Lung (tissue), 11 donors: ENCODE measurements at regions not wholly inside any gene's neighbourhood (a gene's known extent, or its start where the extent isn't known, plus 50 kb on each side); places are given as distances from the start of the nearest gene placed in this dataset.
A peak's percentile ranks its signal among the peaks of the same experiment; 100 is the strongest.

Source experiments
- ATAC-seq: fragments of 200-7000 bp; cut with Tn5 transposase; one replicate; pipeline ENCODE4 v1.9.1; 2020; ENCODE audit warnings: moderate number of reproducible peaks; ENCODE audit not compliant: insufficient read depth, low FRiP score
- DNase-seq, 3 donors: peaks; one replicate each; pipeline ENCODE4 v3.0.0-alpha.2; 2013 to 2017
- H3K27ac ChIP-seq, 2 donors: one replicate each; pipeline ENCODE4 v1.5.1; 2013; ENCODE audit warnings: mild to moderate bottlenecking in 2 of 2, moderate library complexity in 2 of 2, control low read depth in 1 of 2, inconsistent platforms in 1 of 2, low read depth in 1 of 2, low read length in 1 of 2
- H3K27me3 ChIP-seq, 3 donors: one replicate each; pipeline ENCODE4 v1.5.1; 2013; ENCODE audit warnings: low read length in 2 of 3; ENCODE audit not compliant: control insufficient read depth in 3 of 3, insufficient read depth in 3 of 3
- H3K36me3 ChIP-seq, 4 donors: one replicate each; pipeline ENCODE4 v1.5.1; 2013; ENCODE audit warnings: low read length in 4 of 4, mild to moderate bottlenecking in 1 of 4, moderate library complexity in 1 of 4; ENCODE audit not compliant: control insufficient read depth in 4 of 4, insufficient read depth in 4 of 4
- H3K4me1 ChIP-seq, 5 donors: one replicate each; pipeline ENCODE4 v1.5.1; 2013; ENCODE audit warnings: low read length in 5 of 5, mild to moderate bottlenecking in 2 of 5, moderate library complexity in 1 of 5; ENCODE audit not compliant: control insufficient read depth in 5 of 5, insufficient read depth in 5 of 5
- H3K4me3 ChIP-seq: one replicate; pipeline ENCODE4 v1.5.1; 2013; ENCODE audit warnings: mild to moderate bottlenecking, control low read depth, moderate library complexity
- H3K9ac ChIP-seq, 2 donors: one replicate each; pipeline ENCODE4 v1.5.1; 2013; ENCODE audit warnings: low read length in 2 of 2, control low read depth in 1 of 2; ENCODE audit not compliant: insufficient read depth in 1 of 2
- H3K9me3 ChIP-seq, 4 donors: one replicate each; pipeline ENCODE4 v1.5.1; 2013; ENCODE audit warnings: low read length in 3 of 4, mild to moderate bottlenecking in 1 of 4, moderate library complexity in 1 of 4; ENCODE audit not compliant: control insufficient read depth in 4 of 4, insufficient read depth in 3 of 4
- WGBS, 2 donors: extraction: QIAGEN DNeasy Blood & Tissue Kit; methylation state at CpG; one replicate each; pipeline ENCODE4 v1.1.7; 2013; 5-methylcytosine and 5-hydroxymethylcytosine counted together
- TF ChIP-seq, protein P1 (sequence below): IDR thresholded peaks from 2 replicates; pipeline ENCODE4 v1.5.1; 2012; ENCODE audit warnings: mild to moderate bottlenecking; ENCODE audit errors: control extremely low read depth, extremely low read depth
- donor health status: control.
- donor health status: control.
- donor health status: Bipolar disorder and iron deficiency.
- donor health status: healthy.
- donor health status: DM: yes; HTN: yes; CAD: no.

DNA sequence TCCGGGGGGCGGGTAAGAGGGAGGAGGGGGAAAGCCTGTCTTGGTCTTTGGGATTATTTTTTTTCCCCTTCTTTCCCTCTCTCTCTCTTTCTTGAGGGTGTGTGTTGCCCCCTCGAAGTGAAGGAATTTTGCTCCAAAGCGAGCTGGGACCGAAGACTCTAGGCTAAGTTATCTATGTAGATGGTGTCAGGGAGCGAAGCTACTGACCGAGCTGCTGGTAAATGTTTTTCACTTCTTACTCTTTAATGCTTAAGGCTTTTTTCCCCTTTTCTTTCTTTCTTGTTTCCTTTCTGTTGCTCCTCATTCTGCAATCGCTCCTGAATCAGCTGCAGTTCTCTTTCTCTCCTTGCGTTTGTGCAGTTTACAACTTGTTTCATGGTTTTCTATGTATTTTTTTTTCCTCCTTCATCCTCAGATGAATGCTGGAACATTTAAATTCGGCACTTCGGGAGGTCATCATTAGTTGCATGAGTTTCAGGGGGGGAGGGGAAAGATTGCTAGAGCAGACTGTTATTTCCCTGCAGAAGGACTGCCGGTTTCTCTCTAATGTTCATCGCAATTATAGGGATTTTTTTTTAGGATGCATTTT lies 1312.0 kb upstream of the WWC1 start:
- ATAC-seq (no peak), DNase-seq (peak in 2 of 3 donors; percentile 54)
- Histone ChIP-seq H3K9me3 (peaks cover 0 to 3% (median 0%) of the 10 kb centered on the region in 4 donors), H3K36me3 (no peaks in the 10 kb centered on the region), H3K27me3 (no peaks in the 10 kb centered on the region), H3K4me1 (peaks cover 0 to 48% (median 5%) of the 10 kb centered on the region in 5 donors), H3K9ac (peak overlapping the region in 1 of 2 donors; percentile 45), H3K27ac (no peak overlapping the region), H3K4me3 (no peak overlapping the region)
- 3% methylated on average over 13 of the region's 13 CpGs for WGBS, 2 donors
- TF ChIP-seq, protein P1, sequence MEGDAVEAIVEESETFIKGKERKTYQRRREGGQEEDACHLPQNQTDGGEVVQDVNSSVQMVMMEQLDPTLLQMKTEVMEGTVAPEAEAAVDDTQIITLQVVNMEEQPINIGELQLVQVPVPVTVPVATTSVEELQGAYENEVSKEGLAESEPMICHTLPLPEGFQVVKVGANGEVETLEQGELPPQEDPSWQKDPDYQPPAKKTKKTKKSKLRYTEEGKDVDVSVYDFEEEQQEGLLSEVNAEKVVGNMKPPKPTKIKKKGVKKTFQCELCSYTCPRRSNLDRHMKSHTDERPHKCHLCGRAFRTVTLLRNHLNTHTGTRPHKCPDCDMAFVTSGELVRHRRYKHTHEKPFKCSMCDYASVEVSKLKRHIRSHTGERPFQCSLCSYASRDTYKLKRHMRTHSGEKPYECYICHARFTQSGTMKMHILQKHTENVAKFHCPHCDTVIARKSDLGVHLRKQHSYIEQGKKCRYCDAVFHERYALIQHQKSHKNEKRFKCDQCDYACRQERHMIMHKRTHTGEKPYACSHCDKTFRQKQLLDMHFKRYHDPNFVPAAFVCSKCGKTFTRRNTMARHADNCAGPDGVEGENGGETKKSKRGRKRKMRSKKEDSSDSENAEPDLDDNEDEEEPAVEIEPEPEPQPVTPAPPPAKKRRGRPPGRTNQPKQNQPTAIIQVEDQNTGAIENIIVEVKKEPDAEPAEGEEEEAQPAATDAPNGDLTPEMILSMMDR, result no peak

DNA sequence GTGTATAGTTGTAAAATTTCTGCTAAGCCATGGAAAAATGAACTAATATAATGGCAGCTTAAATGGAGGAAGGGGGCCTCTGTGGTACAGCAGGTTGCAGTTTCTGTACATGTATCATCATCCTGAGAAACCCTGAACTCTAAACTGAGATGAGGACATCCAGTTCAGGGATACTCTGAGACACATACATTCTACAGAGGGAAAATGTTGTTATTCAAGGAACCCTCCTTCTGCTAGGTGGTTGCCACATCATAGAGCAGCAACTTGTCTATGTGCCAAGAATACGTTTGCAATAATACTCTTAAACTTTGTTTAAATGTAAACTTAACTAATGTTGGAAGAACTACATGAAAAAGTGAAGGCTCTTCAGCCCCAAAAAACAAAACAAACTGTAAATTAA lies 1310.8 kb upstream of the WWC1 start:
- no peaks in the 10 kb centered on the region for H3K27me3 ChIP-seq
- no peak overlapping the region for H3K9ac ChIP-seq
- peaks cover 0 to 48% (median 5%) of the 10 kb centered on the region in 5 donors for H3K4me1 ChIP-seq
- no peak overlapping the region for H3K27ac ChIP-seq
- ATAC-seq, result no peak
- H3K36me3 ChIP-seq, result no peaks in the 10 kb centered on the region
- 25 to 66% methylated on average over 1 of the region's 1 CpG for WGBS, 2 donors
- peaks cover 0 to 3% (median 0%) of the 10 kb centered on the region in 4 donors for H3K9me3 ChIP-seq
- TF ChIP-seq, protein P1, result no peak
- H3K4me3 ChIP-seq, result no peak overlapping the region
- no peak for DNase-seq

DNA sequence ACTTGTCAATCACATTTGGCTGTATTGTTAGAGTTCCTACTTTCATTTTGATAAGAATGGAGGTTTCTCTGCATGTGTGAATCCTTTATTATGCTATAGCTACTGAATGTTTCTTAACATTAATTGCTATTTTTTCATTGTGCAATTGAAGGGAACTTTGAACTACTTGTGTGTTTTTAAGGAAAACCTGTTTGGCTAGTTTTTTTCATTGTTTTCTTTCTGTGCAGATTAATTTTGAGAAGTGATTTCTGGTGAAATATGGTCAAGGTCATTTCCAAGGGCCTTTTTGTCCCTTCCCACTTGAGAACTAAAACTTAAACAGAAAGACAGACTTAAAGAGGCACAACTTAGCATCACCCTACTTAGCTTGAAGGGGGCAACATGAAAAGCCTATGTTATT lies 1309.2 kb upstream of the WWC1 start:
- H3K4me3 ChIP-seq, result no peak overlapping the region
- no peaks in the 10 kb centered on the region for H3K27me3 ChIP-seq
- no peak overlapping the region for H3K27ac ChIP-seq
- peaks cover 0 to 48% (median 5%) of the 10 kb centered on the region in 5 donors for H3K4me1 ChIP-seq
- peaks cover 0 to 3% (median 0%) of the 10 kb centered on the region in 4 donors for H3K9me3 ChIP-seq
- ATAC-seq, result no peak
- no peaks in the 10 kb centered on the region for H3K36me3 ChIP-seq
- TF ChIP-seq, protein P1, result no peak
- no peak overlapping the region for H3K9ac ChIP-seq
- peak in 1 of 3 donors; percentile 50 for DNase-seq

DNA sequence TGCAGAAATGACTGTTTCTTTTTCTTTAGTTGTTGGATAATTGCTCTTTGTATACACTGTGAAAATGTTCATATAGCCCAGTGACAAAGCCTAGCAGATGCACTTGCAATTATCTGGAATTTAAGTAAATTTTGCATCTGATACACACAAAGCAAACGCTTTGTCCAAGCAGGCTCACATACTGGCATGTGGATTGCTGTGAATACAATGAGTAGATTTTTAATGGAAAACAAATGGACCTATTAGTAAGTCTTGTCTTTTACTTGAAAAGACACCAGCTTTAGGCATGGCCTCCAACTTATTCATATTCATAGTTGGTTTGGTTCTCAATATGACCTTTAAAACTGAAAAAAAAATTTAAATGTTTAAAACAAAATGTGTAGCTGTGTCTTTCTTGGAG lies 1299.8 kb upstream of the WWC1 start:
- Histone ChIP-seq H3K4me1 (peaks cover 0 to 36% (median 3%) of the 10 kb centered on the region in 5 donors), H3K4me3 (no peak overlapping the region), H3K27ac (no peak overlapping the region), H3K27me3 (no peaks in the 10 kb centered on the region), H3K9me3 (no peaks in the 10 kb centered on the region), H3K9ac (no peak overlapping the region), H3K36me3 (no peaks in the 10 kb centered on the region)
- ATAC-seq (no peak), DNase-seq (no peak)
- TF ChIP-seq, protein P1, result no peak
- WGBS, 2 donors, result 90 to 92% methylated on average over 1 of the region's 1 CpG
